IMR-90 (cell line): ENCODE measurements at regions not wholly inside any gene's neighbourhood (a gene's known extent, or its start where the extent isn't known, plus 50 kb on each side); places are given as distances from the start of the nearest gene placed in this dataset.

Experiments
- ATAC-seq: fragments of 200-7000 bp; cut with Tn5 transposase; 2 replicates; pipeline ENCODE4 v1.9.1; 2020; ENCODE audit warnings: low read depth, mild to moderate bottlenecking, moderate library complexity
- BruUV-seq: library from RNA; stranded (reverse); fragments of 400-500 nt; replicated peaks from 2 replicates; lab custom pipeline; 2021; lab: Mats Ljungman, UMichigan
- CTCF ChIA-PET: fragments of 300-600 bp; formaldehyde crosslinking; extraction: SDS; loops from one replicate; lab custom pipeline; 2021; ENCODE audit warnings: antibody characterized with exemption; lab: Yijun Ruan, JAX
- POLR2A ChIA-PET: fragments of 300-600 bp; sonication (Branson Sonifier 250); formaldehyde crosslinking; loops from one replicate; lab custom pipeline; 2022; ENCODE audit warnings: antibody characterized with exemption; ENCODE audit not compliant: unreplicated experiment; lab: Charles Lee
- DNase-seq: peaks from one replicate; pipeline ENCODE4 v3.0.0; 2013
- H2AFZ ChIP-seq: replicated peaks from 2 replicates; pipeline ENCODE3; 2013; ENCODE audit warnings: low read length, mild to moderate bottlenecking; ENCODE audit not compliant: poor library complexity
- H2AK5ac ChIP-seq: 2 replicates; pipeline ENCODE4 v1.6.1; 2013; ENCODE audit warnings: low read depth, low read length, inconsistent platforms
- H2AK9ac ChIP-seq: replicated peaks from 2 replicates; pipeline ENCODE3; 2013; ENCODE audit warnings: mild to moderate bottlenecking, low read depth, low read length, moderate library complexity; ENCODE audit not compliant: poor library complexity
- H2BK120ac ChIP-seq: 2 replicates; pipeline ENCODE4 v1.6.1; 2013; ENCODE audit warnings: low read depth, low read length, inconsistent platforms
- H2BK15ac ChIP-seq: 3 replicates; pipeline ENCODE4 v1.6.1; 2013; ENCODE audit warnings: low read depth, low read length, inconsistent platforms
- H2BK20ac ChIP-seq: 2 replicates; pipeline ENCODE4 v1.6.1; 2013; ENCODE audit warnings: low read depth, mild to moderate bottlenecking, inconsistent platforms, low read length, moderate library complexity
- H2BK5ac ChIP-seq: 2 replicates; pipeline ENCODE4 v1.6.1; 2013; ENCODE audit warnings: mild to moderate bottlenecking, low read depth, low read length, inconsistent platforms; ENCODE audit not compliant: poor library complexity, severe bottlenecking
- H3K14ac ChIP-seq: replicated peaks from 2 replicates; pipeline ENCODE4 v1.6.1; 2013; ENCODE audit warnings: low read depth, low read length, inconsistent platforms
- H3K18ac ChIP-seq: 2 replicates; pipeline ENCODE4 v1.6.1; 2013; ENCODE audit warnings: low read depth, low read length, control low read depth
- H3K23ac ChIP-seq: 2 replicates; pipeline ENCODE4 v1.6.1; 2013; ENCODE audit warnings: low read depth, low read length, inconsistent platforms
- H3K27ac ChIP-seq: 2 replicates; pipeline ENCODE4 v1.5.1; 2013; ENCODE audit warnings: mild to moderate bottlenecking, control low read depth, low read length; ENCODE audit not compliant: insufficient read depth
- H3K27me3 ChIP-seq: 2 replicates; pipeline ENCODE4 v1.6.1; 2013; ENCODE audit warnings: low read length; ENCODE audit not compliant: control insufficient read depth, insufficient read depth
- H3K36me3 ChIP-seq: 2 replicates; pipeline ENCODE4 v1.6.1; 2013; ENCODE audit warnings: low read length, mixed read lengths; ENCODE audit not compliant: control insufficient read depth, insufficient read depth
- H3K4ac ChIP-seq: 2 replicates; pipeline ENCODE4 v1.6.1; 2013; ENCODE audit warnings: low read depth, low read length, inconsistent platforms
- H3K4me1 ChIP-seq: 2 replicates; pipeline ENCODE4 v1.6.1; 2013; ENCODE audit warnings: low read length, mixed read lengths; ENCODE audit not compliant: control insufficient read depth, insufficient read depth
- H3K4me2 ChIP-seq: 2 replicates; pipeline ENCODE4 v1.6.1; 2013; ENCODE audit warnings: low read depth, mild to moderate bottlenecking, control low read depth, low read length, moderate library complexity
- H3K4me3 ChIP-seq: 2 replicates; pipeline ENCODE4 v1.5.1; 2013; ENCODE audit warnings: low read depth, mild to moderate bottlenecking, control low read depth, low read length, moderate library complexity; ENCODE audit not compliant: insufficient read depth
- H3K56ac ChIP-seq: 2 replicates; pipeline ENCODE4 v1.6.1; 2013; ENCODE audit warnings: low read length, inconsistent platforms; ENCODE audit not compliant: insufficient read depth; ENCODE audit errors: extremely low read depth
- H3K79me1 ChIP-seq, 2 experiments: 2 replicates each; pipeline ENCODE4 v1.6.1; 2013; ENCODE audit warnings: low read length in 2 of 2, inconsistent platforms in 1 of 2, low read depth in 1 of 2
- H3K9ac ChIP-seq: 2 replicates; pipeline ENCODE4 v1.6.1; 2013; ENCODE audit warnings: low read depth, low read length, control low read depth
- H3K9me1 ChIP-seq: 2 replicates; pipeline ENCODE4 v1.6.1; 2013; ENCODE audit warnings: low read length, inconsistent platforms; ENCODE audit not compliant: insufficient read depth
- H3K9me3 ChIP-seq: 2 replicates; pipeline ENCODE4 v1.6.1; 2013; ENCODE audit warnings: low read length; ENCODE audit not compliant: control insufficient read depth, insufficient read depth
- H4K20me1 ChIP-seq: 2 replicates; pipeline ENCODE4 v1.6.1; 2013; ENCODE audit warnings: low read length, inconsistent platforms; ENCODE audit not compliant: insufficient read depth
- H4K5ac ChIP-seq: 2 replicates; pipeline ENCODE4 v1.6.1; 2013; ENCODE audit warnings: mild to moderate bottlenecking, low read depth, low read length, control low read depth
- H4K8ac ChIP-seq, 2 experiments: 2 replicates each; pipeline ENCODE4 v1.6.1; 2013; ENCODE audit warnings: low read depth in 2 of 2, low read length in 2 of 2, control low read depth in 1 of 2, inconsistent platforms in 1 of 2
- H4K91ac ChIP-seq: 2 replicates; pipeline ENCODE4 v1.6.1; 2013; ENCODE audit warnings: low read depth, low read length, inconsistent platforms; ENCODE audit not compliant: insufficient read depth
- BHLHE40 ChIP-seq: fragments of 150-350 bp; IDR thresholded peaks from 2 replicates; pipeline ENCODE4 v1.6.1; 2016; ENCODE audit warnings: mild to moderate bottlenecking, low read depth, low read length
- CEBPB ChIP-seq: IDR thresholded peaks from 2 replicates; pipeline ENCODE4 v1.6.1; 2012; ENCODE audit warnings: low read depth, low read length, improper control_type of control experiment
- CHD1 ChIP-seq: IDR thresholded peaks from 2 replicates; pipeline ENCODE4 v1.6.1; 2012; ENCODE audit warnings: low read depth, low read length, improper control_type of control experiment
- CTCF ChIP-seq: conservative IDR thresholded peaks from 2 replicates; pipeline ENCODE4 v1.5.1; 2012; ENCODE audit warnings: mild to moderate bottlenecking, low read depth, low read length, improper control_type of control experiment
- ELK1 ChIP-seq: fragments of 150-350 bp; IDR thresholded peaks from 2 replicates; pipeline ENCODE4 v1.6.1; 2016; ENCODE audit warnings: low read depth, mild to moderate bottlenecking, low read length, moderate library complexity, borderline replicate concordance
- FOS ChIP-seq: fragments of 150-350 bp; IDR thresholded peaks from 2 replicates; pipeline ENCODE4 v1.6.1; 2016; ENCODE audit warnings: low read depth, low read length
- MAFK ChIP-seq: IDR thresholded peaks from 2 replicates; pipeline ENCODE4 v1.6.1; 2012; ENCODE audit warnings: low read depth, low read length, improper control_type of control experiment
- MAZ ChIP-seq: IDR thresholded peaks from 2 replicates; pipeline ENCODE4 v1.6.1; 2012; ENCODE audit warnings: low read depth, mild to moderate bottlenecking, low read length, improper control_type of control experiment, moderate library complexity, borderline replicate concordance
- MXI1 ChIP-seq: IDR thresholded peaks from 2 replicates; pipeline ENCODE4 v1.6.1; 2012; ENCODE audit warnings: low read depth, mild to moderate bottlenecking, low read length, moderate library complexity, borderline replicate concordance
- NFE2L2 ChIP-seq: fragments of 150-350 bp; IDR thresholded peaks from 2 replicates; pipeline ENCODE4 v1.6.1; 2016; ENCODE audit warnings: low read depth, mild to moderate bottlenecking, low read length
- POLR2A ChIP-seq: IDR thresholded peaks from 2 replicates; pipeline ENCODE4 v1.6.1; 2012; ENCODE audit warnings: mild to moderate bottlenecking, low read depth, low read length
- RCOR1 ChIP-seq: IDR thresholded peaks from 2 replicates; pipeline ENCODE4 v1.6.1; 2012; ENCODE audit warnings: mild to moderate bottlenecking, low read length, improper control_type of control experiment; ENCODE audit not compliant: insufficient replicate concordance
- RFX5 ChIP-seq: IDR thresholded peaks from 2 replicates; pipeline ENCODE4 v1.8.0; 2012; ENCODE audit warnings: low read depth, mild to moderate bottlenecking, low read length, moderate library complexity
- SMC3 ChIP-seq: fragments of 150-350 bp; IDR thresholded peaks from 2 replicates; pipeline ENCODE4 v1.6.1; 2016; ENCODE audit warnings: low read depth, mild to moderate bottlenecking, antibody characterized with exemption, low read length, moderate library complexity
- USF2 ChIP-seq: fragments of 150-350 bp; IDR thresholded peaks from 2 replicates; pipeline ENCODE4 v1.6.1; 2017; ENCODE audit warnings: mild to moderate bottlenecking, antibody characterized with exemption, low read length, low read depth
- WGBS, 2 experiments: methylation state at CpG; one replicate each; pipeline versions ENCODE4 v1.1.5 to v1.1.7; 2013; ENCODE audit warnings: missing lambda C conversion rate in 2 of 2; ENCODE audit not compliant: insufficient read length in 1 of 2; ENCODE audit errors: extremely low coverage in 2 of 2; 5-methylcytosine and 5-hydroxymethylcytosine counted together
- dilution Hi-C: fragments of 300-500 bp; cut with HindIII; formaldehyde crosslinking; loops from one replicate; pipeline ENCODE4 v1.14.3; 2018; ENCODE audit warnings: low sequenced_read_pairs; ENCODE audit not compliant: unreplicated experiment
- in situ Hi-C: fragments of 300-500 bp; cut with MboI; formaldehyde crosslinking; loops from 3 replicates; pipeline ENCODE4 v1.14.3; 2019; ENCODE audit warnings: low sequenced_read_pairs, inconsistent platforms, mixed read lengths
- intact Hi-C: fragments of 100-400 bp; cut with micrococcal nuclease; formaldehyde crosslinking; loops from 2 replicates; pipeline ENCODE4 v1.10.0; 2022

- in situ Hi-C loops (no loop called here), dilution Hi-C loops (no loop called here), intact Hi-C loops (no loop called here)
- Histone ChIP-seq H2AFZ (no peak overlapping the region), H3K4ac (no peak overlapping the region), H2BK20ac (no peak overlapping the region), H3K27me3 (no peaks in the 10 kb centered on the region), H3K18ac (no peak overlapping the region), H3K9me3 (no peaks in the 10 kb centered on the region), H2AK5ac (no peak overlapping the region), H3K14ac (no peak overlapping the region), H3K23ac (no peak overlapping the region), H3K27ac (no peak overlapping the region), H3K4me1 (no peaks in the 10 kb centered on the region), H3K79me1 (no peaks in the 10 kb centered on the region), H3K56ac (no peak overlapping the region), H3K9me1 (no peaks in the 10 kb centered on the region), H3K9ac (no peak overlapping the region), H4K5ac (no peak overlapping the region), H4K8ac (no peak overlapping the region), H2AK9ac (no peak overlapping the region), H3K4me3 (no peak overlapping the region), H4K20me1 (no peaks in the 10 kb centered on the region), H3K36me3 (no peaks in the 10 kb centered on the region), H4K91ac (no peak overlapping the region), H2BK5ac (no peak overlapping the region), H2BK15ac (no peak overlapping the region), H2BK120ac (no peak overlapping the region), H3K4me2 (no peak overlapping the region)
- TF ChIP-seq CHD1 (no peak), FOS (no peak), RCOR1 (no peak), SMC3 (no peak), MAFK (no peak), ELK1 (no peak), CEBPB (no peak), MAZ (no peak), USF2 (no peak), NFE2L2 (no peak), POLR2A (no peak), BHLHE40 (no peak), MXI1 (no peak), RFX5 (no peak), CTCF (no peak)
- DNase-seq (no peak), ATAC-seq (no peak)
- ChIA-PET CTCF (no interaction called here), POLR2A (no interaction called here)
- BruUV-seq = no TSS peak
- WGBS, 2 experiments = no CpG with 5 or more reads among the region's 1 CpG
Measured at GRCh38 chr1:147824001-147824400, 63.6 kb upstream of the GJA5 start.
